ENCODE measurements at regions not wholly inside any gene's neighbourhood (a gene's known extent, or its start where the extent isn't known, plus 50 kb on each side); places are given as distances from the start of the nearest gene placed in this dataset.

- DNase-seq (ENCODE audit: low spot score), result no peak
Measured at GRCh38 chr13:112001571-112001970, 65.4 kb upstream of the SOX1 start.

GRCh38 chr13:112003396-112003795 lies 63.6 kb upstream of the SOX1 start:
- no peak for DNase-seq (ENCODE audit: low spot score)

- DNase-seq (ENCODE audit: low spot score), result no peak
Measured at GRCh38 chr13:112003941-112004340, 63.0 kb upstream of the SOX1 start.

- DNase-seq (ENCODE audit: low spot score), result no peak
Measured at GRCh38 chr13:112005925-112006324, 61.0 kb upstream of the SOX1 start.

- no peak for DNase-seq (ENCODE audit: low spot score)
Measured at GRCh38 chr13:112007191-112007590, 59.8 kb upstream of the SOX1 start.

GRCh38 chr13:112010714-112011113 lies 56.2 kb upstream of the SOX1 start:
- no peak for DNase-seq (ENCODE audit: low spot score)

GRCh38 chr13:112012016-112012704 lies 54.8 kb upstream of the SOX1 start:
- no peak for DNase-seq (ENCODE audit: low spot score)

GRCh38 chr13:112012705-112013085 lies 54.3 kb upstream of the SOX1 start:
- no peak for DNase-seq (ENCODE audit: low spot score)

- DNase-seq (ENCODE audit: low spot score), result no peak
Measured at GRCh38 chr13:112013665-112014064, 53.3 kb upstream of the SOX1 start.

GRCh38 chr13:112014857-112015256 lies 52.1 kb upstream of the SOX1 start:
- no peak for DNase-seq (ENCODE audit: low spot score)

Data from D341Med (cell line).